Thymus (tissue), 11 donors: ENCODE measurements at regions not wholly inside any gene's neighbourhood (a gene's known extent, or its start where the extent isn't known, plus 50 kb on each side); places are given as distances from the start of the nearest gene placed in this dataset.

Experiments used
- DNase-seq, 9 donors: peaks; one replicate each; pipeline ENCODE4 v3.0.0-alpha.2; 2013; ENCODE audit warnings: low spot score in 9 of 9, low read depth in 6 of 9, missing footprints in 1 of 9
- H3K27ac ChIP-seq, 2 donors: one replicate each; pipeline ENCODE4 v1.5.1; 2013; ENCODE audit warnings: control low read depth in 1 of 2, low read depth in 1 of 2, low read length in 1 of 2, mild to moderate bottlenecking in 1 of 2, moderate library complexity in 1 of 2
- H3K27me3 ChIP-seq, 2 donors: one replicate each; pipeline ENCODE4 v1.5.1; 2013; ENCODE audit warnings: low read length in 1 of 2; ENCODE audit not compliant: control insufficient read depth in 2 of 2, insufficient read depth in 1 of 2
- H3K36me3 ChIP-seq, 2 donors: one replicate each; pipeline ENCODE4 v1.5.1; 2013; ENCODE audit warnings: low read length in 1 of 2, mild to moderate bottlenecking in 1 of 2, moderate library complexity in 1 of 2; ENCODE audit not compliant: control insufficient read depth in 2 of 2, insufficient read depth in 2 of 2
- H3K4me1 ChIP-seq, 2 donors: one replicate each; pipeline ENCODE4 v1.5.1; 2013; ENCODE audit warnings: low read length in 2 of 2; ENCODE audit not compliant: control insufficient read depth in 2 of 2, insufficient read depth in 2 of 2
- H3K4me3 ChIP-seq, 2 donors: one replicate each; pipeline ENCODE4 v1.5.1; 2013; ENCODE audit warnings: low read length in 2 of 2, control low read depth in 1 of 2, mild to moderate bottlenecking in 1 of 2
- H3K9me3 ChIP-seq, 2 donors: one replicate each; pipeline ENCODE4 v1.5.1; 2013; ENCODE audit warnings: low read length in 1 of 2, mild to moderate bottlenecking in 1 of 2; ENCODE audit not compliant: control insufficient read depth in 2 of 2, insufficient read depth in 1 of 2
- WGBS: extraction: QIAGEN DNeasy Blood & Tissue Kit; methylation state at CpG from one replicate; pipeline ENCODE4 v1.1.7; 2013; 5-methylcytosine and 5-hydroxymethylcytosine counted together
- donor health status: healthy.

DNA sequence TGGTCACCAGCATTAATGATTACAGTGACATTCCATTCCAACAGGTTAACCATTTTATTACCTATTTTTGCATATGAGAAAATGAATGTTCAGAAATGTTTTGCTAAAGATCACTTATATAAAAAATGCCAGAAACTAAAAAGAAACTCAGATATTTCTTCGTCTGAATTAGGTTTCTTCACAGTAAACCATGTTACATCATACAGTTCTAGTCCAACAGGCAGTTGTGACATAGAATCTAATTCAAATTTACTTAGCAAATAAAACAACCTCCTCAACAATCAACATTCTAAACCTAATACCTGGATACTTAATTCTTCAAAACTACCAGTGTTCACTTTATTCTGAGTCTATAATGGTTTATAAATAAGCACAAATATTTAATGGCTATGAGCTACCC is 416.3 kb upstream of the LRRTM4 start:
- H3K27me3 ChIP-seq, result no peaks in the 10 kb centered on the region
- no peaks in the 10 kb centered on the region for H3K36me3 ChIP-seq
- no peak overlapping the region for H3K4me3 ChIP-seq
- DNase-seq, result no peak
- no peak overlapping the region for H3K27ac ChIP-seq
- WGBS, result 83% methylated on average over 1 of the region's 1 CpG
- no peaks in the 10 kb centered on the region for H3K4me1 ChIP-seq
- H3K9me3 ChIP-seq, result no peaks in the 10 kb centered on the region

DNA sequence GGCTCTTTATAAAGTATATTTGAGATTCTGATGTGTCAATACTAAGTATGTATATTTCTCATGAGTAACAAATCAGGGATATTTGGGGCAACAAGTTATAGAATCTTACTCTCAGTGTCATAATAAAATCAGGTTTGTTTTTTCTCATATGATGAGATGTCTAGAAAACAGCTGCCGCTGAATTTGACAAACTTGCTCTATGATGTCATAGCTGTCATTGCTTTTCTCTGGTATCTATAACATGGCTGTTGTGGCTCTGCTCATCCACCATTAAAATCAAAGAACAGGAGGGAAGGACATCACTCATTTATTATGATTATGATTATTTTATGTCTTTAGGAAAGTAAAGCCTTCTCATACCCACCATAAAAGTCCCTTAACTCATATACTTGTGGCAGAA is 417.2 kb upstream of the LRRTM4 start:
- H3K36me3 ChIP-seq, result no peaks in the 10 kb centered on the region
- H3K27ac ChIP-seq, result no peak overlapping the region
- no peaks in the 10 kb centered on the region for H3K27me3 ChIP-seq
- H3K4me3 ChIP-seq, result no peak overlapping the region
- 94% methylated on average over 1 of the region's 1 CpG for WGBS
- no peaks in the 10 kb centered on the region for H3K4me1 ChIP-seq
- DNase-seq, result no peak
- no peaks in the 10 kb centered on the region for H3K9me3 ChIP-seq

DNA sequence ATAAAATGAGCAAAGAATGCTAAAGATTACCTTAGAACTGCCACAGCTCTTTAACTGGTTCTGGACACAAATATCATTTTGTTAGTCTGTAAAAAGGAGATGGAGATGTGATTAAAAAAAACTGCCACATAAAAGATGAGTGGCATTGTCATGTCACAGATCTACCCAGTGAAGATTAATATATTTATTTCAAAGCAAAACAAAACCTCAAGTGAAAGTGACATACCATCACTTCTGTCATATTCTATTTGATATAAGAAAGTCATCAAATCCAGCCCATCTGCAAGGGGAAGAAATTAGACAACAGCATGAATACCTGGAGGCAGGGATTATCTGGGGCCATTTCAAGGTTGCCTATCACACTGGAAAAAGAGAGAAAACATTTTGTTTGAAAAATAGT is 417.6 kb upstream of the LRRTM4 start:
- H3K27ac ChIP-seq, result no peak overlapping the region
- no peak overlapping the region for H3K4me3 ChIP-seq
- no peaks in the 10 kb centered on the region for H3K36me3 ChIP-seq
- no peaks in the 10 kb centered on the region for H3K9me3 ChIP-seq
- H3K27me3 ChIP-seq, result no peaks in the 10 kb centered on the region
- H3K4me1 ChIP-seq, result no peaks in the 10 kb centered on the region
- no peak for DNase-seq

DNA sequence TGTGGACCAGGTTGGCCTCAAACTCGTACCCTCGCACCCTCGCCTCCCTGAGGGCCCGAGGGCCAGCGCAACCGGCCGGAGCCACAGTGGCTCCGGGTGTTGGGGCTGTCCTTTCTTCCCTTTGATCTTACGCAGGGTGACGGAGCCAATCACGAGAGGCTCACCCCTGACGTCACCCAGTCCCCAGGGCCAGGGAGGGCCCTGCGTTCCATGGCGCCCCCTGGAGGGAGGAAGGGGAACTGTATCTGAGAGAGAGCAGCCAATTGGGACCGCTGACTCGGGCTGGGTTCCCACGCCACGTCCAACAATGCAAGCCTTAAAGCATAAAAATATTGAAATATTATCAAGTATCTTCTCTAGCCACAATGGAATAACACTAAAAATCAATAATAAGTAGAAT is 432.8 kb upstream of the LRRTM4 start:
- no peak for DNase-seq
- Histone ChIP-seq H3K27me3 (no peaks in the 10 kb centered on the region), H3K9me3 (peaks cover 0 to 4% of the 10 kb centered on the region in 2 donors), H3K4me1 (no peaks in the 10 kb centered on the region), H3K27ac (no peak overlapping the region), H3K4me3 (no peak overlapping the region), H3K36me3 (no peaks in the 10 kb centered on the region)
- WGBS, result 94% methylated on average over 18 of the region's 18 CpGs

DNA sequence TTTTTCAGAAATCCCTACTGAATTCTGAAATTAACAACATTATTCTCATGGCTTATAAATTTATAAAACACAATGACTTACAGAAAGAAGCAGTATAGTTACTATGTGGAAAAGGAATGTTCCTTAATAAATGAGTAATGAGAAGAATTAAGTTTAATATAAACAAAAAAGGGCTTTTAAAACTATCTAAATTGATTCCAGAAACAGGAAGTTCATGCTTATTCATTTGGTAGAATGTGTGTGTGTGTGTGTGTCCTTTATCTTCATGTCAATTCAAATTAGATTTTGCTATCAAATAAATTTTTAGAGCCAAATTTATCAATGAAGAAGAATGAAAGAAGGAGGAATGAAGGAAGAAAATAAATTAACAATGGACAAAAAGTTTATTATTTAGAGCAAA is 440.8 kb upstream of the LRRTM4 start:
- Histone ChIP-seq H3K9me3 (no peaks in the 10 kb centered on the region), H3K27ac (no peak overlapping the region), H3K4me3 (no peak overlapping the region), H3K4me1 (no peaks in the 10 kb centered on the region), H3K36me3 (no peaks in the 10 kb centered on the region), H3K27me3 (no peaks in the 10 kb centered on the region)
- DNase-seq, result no peak

DNA sequence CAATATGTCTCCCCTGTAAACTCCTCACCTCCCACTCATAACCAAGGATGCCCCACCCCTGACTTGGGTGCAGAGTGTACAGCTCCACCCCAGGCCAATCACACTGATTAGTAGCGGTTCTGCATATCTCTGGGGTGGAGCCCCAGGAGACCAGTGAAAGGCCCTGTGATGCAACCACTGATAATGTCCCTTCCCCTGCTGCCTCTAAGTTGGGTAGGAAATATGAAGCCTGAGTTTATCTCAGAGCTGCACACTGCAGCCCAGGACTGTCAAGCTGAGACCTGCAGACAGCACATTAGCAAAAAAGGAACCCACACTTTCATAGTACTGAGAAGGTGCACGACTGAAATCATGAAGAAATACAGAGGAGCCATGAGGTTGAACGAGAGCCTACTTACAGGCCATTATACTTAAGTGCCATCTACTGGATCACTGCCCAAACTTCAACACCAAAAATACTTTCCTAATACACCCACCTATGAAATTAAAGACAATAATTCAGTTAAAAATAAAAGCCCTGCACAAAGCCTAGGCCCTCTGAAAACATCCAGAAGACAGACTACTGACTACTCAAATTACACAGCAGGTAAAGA is 455.4 kb upstream of the LRRTM4 start:
- Histone ChIP-seq H3K27ac (no peak overlapping the region), H3K36me3 (no peaks in the 10 kb centered on the region), H3K4me3 (no peak overlapping the region), H3K27me3 (no peaks in the 10 kb centered on the region), H3K4me1 (no peaks in the 10 kb centered on the region), H3K9me3 (peaks cover 0 to 18% of the 10 kb centered on the region in 2 donors)
- WGBS, result 59% methylated on average over 3 of the region's 3 CpGs
- DNase-seq, result no peak

DNA sequence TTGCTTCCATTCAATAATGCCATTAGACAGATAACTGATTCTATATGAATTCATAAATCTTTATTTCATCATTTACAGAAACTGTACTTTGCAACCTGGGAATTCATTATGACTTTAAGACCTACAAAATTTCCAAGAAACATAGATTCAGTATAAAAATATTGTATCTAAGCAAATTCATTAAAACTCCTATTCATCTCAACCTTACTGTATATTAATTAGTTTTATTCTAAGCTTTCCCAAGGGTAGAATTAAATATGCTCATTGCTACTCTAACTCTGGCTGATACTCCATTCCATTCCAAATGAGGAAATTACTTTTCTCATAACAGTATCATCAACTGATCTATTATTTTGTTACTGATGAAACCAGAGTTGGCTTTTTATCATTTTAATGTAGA is 473.0 kb upstream of the LRRTM4 start:
- Histone ChIP-seq H3K4me3 (no peak overlapping the region), H3K9me3 (no peaks in the 10 kb centered on the region), H3K27ac (no peak overlapping the region), H3K36me3 (no peaks in the 10 kb centered on the region), H3K27me3 (no peaks in the 10 kb centered on the region), H3K4me1 (no peaks in the 10 kb centered on the region)
- no peak for DNase-seq

DNA sequence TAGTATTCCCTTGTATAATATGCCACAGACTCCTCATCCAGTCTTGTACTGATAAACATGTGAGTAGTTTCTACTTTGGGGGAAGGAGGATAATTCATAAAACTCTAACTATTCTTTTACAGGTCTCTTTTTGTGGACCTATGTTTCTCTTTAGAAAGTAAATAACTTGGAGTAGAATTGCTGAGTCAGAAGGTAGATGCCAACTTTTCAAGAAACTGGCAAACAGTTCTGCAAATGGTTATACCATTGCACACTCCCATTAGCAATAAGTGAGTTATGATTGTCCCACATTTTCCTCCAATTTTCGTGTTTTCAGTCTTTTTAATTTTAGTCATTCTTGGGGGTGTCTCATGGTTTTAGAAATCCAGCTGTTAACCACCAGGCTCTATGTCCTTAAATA is 477.2 kb upstream of the LRRTM4 start:
- DNase-seq, result no peak
- 67% methylated on average over 1 of the region's 1 CpG for WGBS
- Histone ChIP-seq H3K27me3 (no peaks in the 10 kb centered on the region), H3K27ac (no peak overlapping the region), H3K4me3 (no peak overlapping the region), H3K4me1 (no peaks in the 10 kb centered on the region), H3K9me3 (no peaks in the 10 kb centered on the region), H3K36me3 (no peaks in the 10 kb centered on the region)

DNA sequence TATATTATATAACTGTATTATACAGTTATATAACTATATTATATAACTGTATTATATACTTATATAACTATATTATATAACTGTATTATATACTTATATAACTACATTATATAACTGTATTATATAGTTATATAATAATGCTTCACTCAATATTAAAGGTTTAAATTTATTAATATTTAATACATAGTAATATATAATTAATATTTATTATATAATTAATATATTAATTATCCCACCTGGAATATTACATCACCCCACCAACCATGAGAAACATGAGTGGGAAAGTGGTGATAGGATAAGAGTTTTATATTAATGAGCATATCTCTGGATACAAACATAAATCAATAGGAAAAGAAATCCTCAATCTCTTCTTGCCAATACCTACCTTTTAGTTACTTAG is 487.1 kb upstream of the LRRTM4 start:
- H3K4me1 ChIP-seq, result no peaks in the 10 kb centered on the region
- no peaks in the 10 kb centered on the region for H3K9me3 ChIP-seq
- H3K4me3 ChIP-seq, result no peak overlapping the region
- no peaks in the 10 kb centered on the region for H3K27me3 ChIP-seq
- no peak overlapping the region for H3K27ac ChIP-seq
- DNase-seq, result no peak
- no peaks in the 10 kb centered on the region for H3K36me3 ChIP-seq

DNA sequence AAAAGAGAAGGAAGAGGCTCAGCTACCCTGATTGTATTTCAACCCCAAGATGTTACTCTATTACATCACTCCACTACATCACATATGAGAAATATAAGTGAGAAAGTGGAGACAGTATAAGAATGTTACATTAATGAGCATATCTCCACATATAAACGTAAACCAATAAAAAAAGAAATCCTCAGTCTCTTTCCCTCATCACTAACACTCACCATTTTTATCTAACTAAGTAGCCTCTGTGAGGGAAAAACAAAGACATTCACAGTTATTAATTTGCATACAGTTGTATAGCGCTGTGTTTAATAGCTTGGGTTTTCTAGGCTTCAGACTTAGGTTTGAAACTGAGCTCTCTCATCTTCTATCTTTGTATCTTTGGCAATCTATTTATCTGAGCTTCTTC is 489.1 kb upstream of the LRRTM4 start:
- H3K4me1 ChIP-seq, result no peaks in the 10 kb centered on the region
- no peaks in the 10 kb centered on the region for H3K36me3 ChIP-seq
- 85% methylated on average over 2 of the region's 2 CpGs for WGBS
- H3K27ac ChIP-seq, result no peak overlapping the region
- H3K27me3 ChIP-seq, result no peaks in the 10 kb centered on the region
- no peak overlapping the region for H3K4me3 ChIP-seq
- H3K9me3 ChIP-seq, result no peaks in the 10 kb centered on the region
- no peak for DNase-seq
